DND-41 (cell line): ENCODE measurements at regions not wholly inside any gene's neighbourhood (a gene's known extent, or its start where the extent isn't known, plus 50 kb on each side); places are given as distances from the start of the nearest gene placed in this dataset.

Experiments used
- ATAC-seq: fragments of 200-7000 bp; cut with Tn5 transposase; 3 replicates; pipeline ENCODE4 v1.9.1; 2021; ENCODE audit warnings: low read depth; ENCODE audit not compliant: insufficient read depth
- DNase-seq: peaks from one replicate; pipeline ENCODE4 v3.0.0-alpha.2; 2020
- H2AFZ ChIP-seq: 2 replicates; pipeline ENCODE4 v1.6.0; 2012; ENCODE audit warnings: low read depth, low read length
- H3K27ac ChIP-seq: 2 replicates; pipeline ENCODE4 v1.5.1; 2012; ENCODE audit warnings: low read length, inconsistent platforms
- H3K27me3 ChIP-seq: fragments of 200-600 bp; sonication (generic); 2 replicates; pipeline ENCODE4 v1.6.0; 2012; ENCODE audit warnings: low read length, mild to moderate bottlenecking, inconsistent platforms; ENCODE audit not compliant: insufficient read depth, poor library complexity
- H3K36me3 ChIP-seq: 2 replicates; pipeline ENCODE4 v1.5.1; 2012; ENCODE audit warnings: low read length, inconsistent platforms; ENCODE audit not compliant: insufficient read depth
- H3K4me1 ChIP-seq: 2 replicates; pipeline ENCODE4 v1.5.1; 2012; ENCODE audit warnings: mild to moderate bottlenecking, low read length; ENCODE audit not compliant: insufficient read depth
- H3K4me2 ChIP-seq: 2 replicates; pipeline ENCODE4 v1.6.0; 2012; ENCODE audit warnings: mild to moderate bottlenecking, moderate library complexity, low read length, inconsistent platforms; ENCODE audit not compliant: insufficient read depth
- H3K4me3 ChIP-seq, 2 experiments: fragments of 200-600 bp in 1 of 2; shearing (Covaris generic) in 1 of 2; 2 replicates each; pipeline ENCODE4 v1.5.1; 2012 to 2016; ENCODE audit warnings: inconsistent platforms in 2 of 2, low read length in 2 of 2, mild to moderate bottlenecking in 2 of 2, low read depth in 1 of 2, moderate library complexity in 1 of 2
- H3K79me2 ChIP-seq: 2 replicates; pipeline ENCODE4 v1.6.0; 2012; ENCODE audit warnings: low read length, inconsistent platforms; ENCODE audit not compliant: insufficient read depth
- H3K9ac ChIP-seq: 2 replicates; pipeline ENCODE4 v1.6.0; 2012; ENCODE audit warnings: low read depth, mild to moderate bottlenecking, inconsistent platforms, low read length, moderate library complexity
- H3K9me3 ChIP-seq: 2 replicates; pipeline ENCODE4 v1.5.1; 2012; ENCODE audit warnings: low read length, moderate library complexity, mild to moderate bottlenecking, inconsistent platforms; ENCODE audit not compliant: insufficient read depth, severe bottlenecking
- H4K20me1 ChIP-seq: 2 replicates; pipeline ENCODE4 v1.6.0; 2012; ENCODE audit warnings: low read length; ENCODE audit not compliant: insufficient read depth
- EZH2 ChIP-seq: IDR thresholded peaks from 3 replicates; pipeline ENCODE4 v1.6.1; 2012; ENCODE audit warnings: borderline replicate concordance, low read depth, mild to moderate bottlenecking, moderate library complexity, low read length, inconsistent platforms; ENCODE audit not compliant: severe bottlenecking
- TF ChIP-seq, protein P1 (sequence below): IDR thresholded peaks from 2 replicates; pipeline ENCODE4 v1.5.1; 2012; ENCODE audit warnings: borderline replicate concordance, low read length, moderate library complexity, mild to moderate bottlenecking; ENCODE audit not compliant: poor library complexity, severe bottlenecking; ENCODE audit errors: extremely low read depth

DNA sequence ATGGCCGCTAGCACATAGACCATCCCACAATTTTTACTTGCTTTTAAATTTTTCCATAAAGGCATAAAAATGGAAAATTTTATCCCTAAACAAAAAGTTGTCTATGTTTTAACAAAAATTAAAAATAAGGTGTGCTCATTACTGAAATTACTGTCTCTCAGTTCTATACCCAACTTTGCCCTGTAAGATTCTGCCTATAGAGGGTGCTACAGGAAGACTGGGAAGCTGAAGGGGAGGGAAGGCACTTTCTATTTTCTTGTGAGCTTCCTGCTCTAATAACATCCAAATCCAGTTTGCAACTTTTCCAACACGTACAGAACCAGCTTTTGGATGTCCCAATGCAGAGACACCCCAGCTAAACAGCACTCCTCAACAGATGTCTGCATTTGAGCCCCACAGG, 666.9 kb downstream of the PLCL1 start:
- no peak overlapping the region for H3K9ac ChIP-seq
- H3K27me3 ChIP-seq = no peaks in the 10 kb centered on the region
- H3K36me3 ChIP-seq = no peaks in the 10 kb centered on the region
- H3K4me3 ChIP-seq = no peak overlapping the region
- H4K20me1 ChIP-seq = no peaks in the 10 kb centered on the region
- no peak for TF ChIP-seq EZH2
- TF ChIP-seq, protein P1, sequence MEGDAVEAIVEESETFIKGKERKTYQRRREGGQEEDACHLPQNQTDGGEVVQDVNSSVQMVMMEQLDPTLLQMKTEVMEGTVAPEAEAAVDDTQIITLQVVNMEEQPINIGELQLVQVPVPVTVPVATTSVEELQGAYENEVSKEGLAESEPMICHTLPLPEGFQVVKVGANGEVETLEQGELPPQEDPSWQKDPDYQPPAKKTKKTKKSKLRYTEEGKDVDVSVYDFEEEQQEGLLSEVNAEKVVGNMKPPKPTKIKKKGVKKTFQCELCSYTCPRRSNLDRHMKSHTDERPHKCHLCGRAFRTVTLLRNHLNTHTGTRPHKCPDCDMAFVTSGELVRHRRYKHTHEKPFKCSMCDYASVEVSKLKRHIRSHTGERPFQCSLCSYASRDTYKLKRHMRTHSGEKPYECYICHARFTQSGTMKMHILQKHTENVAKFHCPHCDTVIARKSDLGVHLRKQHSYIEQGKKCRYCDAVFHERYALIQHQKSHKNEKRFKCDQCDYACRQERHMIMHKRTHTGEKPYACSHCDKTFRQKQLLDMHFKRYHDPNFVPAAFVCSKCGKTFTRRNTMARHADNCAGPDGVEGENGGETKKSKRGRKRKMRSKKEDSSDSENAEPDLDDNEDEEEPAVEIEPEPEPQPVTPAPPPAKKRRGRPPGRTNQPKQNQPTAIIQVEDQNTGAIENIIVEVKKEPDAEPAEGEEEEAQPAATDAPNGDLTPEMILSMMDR = peak; percentile 41
- H3K4me2 ChIP-seq = no peak overlapping the region
- no peak overlapping the region for H2AFZ ChIP-seq
- ATAC-seq (no peak), DNase-seq (no peak)
- H3K9me3 ChIP-seq = no peaks in the 10 kb centered on the region
- H3K4me1 ChIP-seq = no peaks in the 10 kb centered on the region
- H3K79me2 ChIP-seq = no peaks in the 10 kb centered on the region
- no peak overlapping the region for H3K27ac ChIP-seq

DNA sequence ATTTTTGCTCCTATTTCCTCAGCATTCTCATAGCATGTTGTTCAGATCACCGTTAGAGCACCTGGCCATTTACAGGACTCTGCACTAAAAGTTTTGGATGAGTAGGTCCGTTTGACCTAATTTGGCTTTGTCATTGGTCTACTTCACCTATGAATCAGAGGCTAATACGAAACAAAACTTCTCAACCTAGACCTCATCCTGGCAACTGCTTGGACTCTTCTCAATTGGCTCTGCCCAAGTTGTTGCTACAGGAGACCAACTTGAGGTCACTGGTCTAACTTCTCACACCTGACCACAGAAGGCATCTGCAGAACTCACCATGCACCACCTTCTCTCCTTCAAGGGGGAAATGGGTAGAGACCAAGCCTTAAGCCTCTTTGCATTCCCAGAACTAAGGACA, 663.7 kb downstream of the PLCL1 start:
- no peak overlapping the region for H3K9ac ChIP-seq
- no peaks in the 10 kb centered on the region for H3K9me3 ChIP-seq
- no peak overlapping the region for H3K4me2 ChIP-seq
- no peak for DNase-seq
- TF ChIP-seq, protein P1 = no peak
- no peak for TF ChIP-seq EZH2
- no peak overlapping the region for H3K4me3 ChIP-seq
- no peaks in the 10 kb centered on the region for H4K20me1 ChIP-seq
- H3K27ac ChIP-seq = no peak overlapping the region
- no peaks in the 10 kb centered on the region for H3K4me1 ChIP-seq
- ATAC-seq = no peak
- H2AFZ ChIP-seq = no peak overlapping the region
- no peaks in the 10 kb centered on the region for H3K36me3 ChIP-seq
- H3K27me3 ChIP-seq = no peaks in the 10 kb centered on the region
- H3K79me2 ChIP-seq = no peaks in the 10 kb centered on the region

DNA sequence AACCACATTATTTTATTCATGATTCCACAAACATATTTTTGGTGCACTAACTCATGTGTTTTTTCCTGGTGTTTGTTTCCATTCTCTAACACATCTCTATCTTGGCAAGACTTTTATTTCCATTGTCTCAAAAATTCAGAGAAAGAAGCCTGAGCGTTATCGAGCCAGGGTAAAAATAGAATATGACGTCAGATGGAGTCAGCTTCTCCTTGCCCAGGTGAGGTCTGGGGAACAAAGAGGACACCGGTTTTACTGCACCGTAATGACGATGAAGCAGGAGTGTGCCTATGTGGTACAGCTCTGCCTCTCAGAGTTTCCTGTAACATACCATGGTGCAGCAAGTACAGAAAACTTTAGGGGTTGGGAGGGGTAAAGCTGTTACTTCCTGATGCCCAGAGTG, 661.6 kb downstream of the PLCL1 start:
- Histone ChIP-seq H3K9me3 (no peaks in the 10 kb centered on the region), H3K36me3 (no peaks in the 10 kb centered on the region), H3K79me2 (no peaks in the 10 kb centered on the region), H3K27me3 (no peaks in the 10 kb centered on the region), H3K4me1 (no peaks in the 10 kb centered on the region), H3K4me3 (no peak overlapping the region), H4K20me1 (no peaks in the 10 kb centered on the region), H2AFZ (no peak overlapping the region), H3K27ac (no peak overlapping the region), H3K4me2 (no peak overlapping the region), H3K9ac (no peak overlapping the region)
- TF ChIP-seq EZH2 = no peak
- DNase-seq (no peak), ATAC-seq (no peak)

DNA sequence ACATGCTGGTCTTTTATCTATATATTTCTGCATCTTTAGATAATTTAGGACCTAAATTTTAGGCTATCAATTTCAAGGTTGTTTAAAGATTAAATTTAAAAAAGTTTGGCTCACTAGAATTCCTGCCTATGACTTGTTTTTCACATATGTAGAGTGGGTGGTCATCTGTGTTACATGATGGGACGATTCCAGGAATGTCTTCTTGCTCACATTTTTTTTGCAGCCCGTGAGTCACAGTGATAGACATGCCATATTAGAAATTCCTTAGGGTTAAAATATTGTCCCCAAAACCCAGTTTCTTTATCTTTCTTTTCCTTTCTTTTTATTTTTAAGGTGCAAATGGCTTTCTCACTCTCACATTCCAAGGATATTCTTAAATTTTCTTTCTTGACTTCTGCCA, 652.0 kb downstream of the PLCL1 start:
- no peaks in the 10 kb centered on the region for H3K27me3 ChIP-seq
- TF ChIP-seq EZH2 = no peak
- TF ChIP-seq, protein P1 = no peak
- H3K36me3 ChIP-seq = no peaks in the 10 kb centered on the region
- H4K20me1 ChIP-seq = no peaks in the 10 kb centered on the region
- H3K9ac ChIP-seq = no peak overlapping the region
- H3K4me1 ChIP-seq = no peaks in the 10 kb centered on the region
- no peak overlapping the region for H3K4me3 ChIP-seq
- no peak overlapping the region for H3K4me2 ChIP-seq
- H3K79me2 ChIP-seq = no peaks in the 10 kb centered on the region
- no peak for ATAC-seq
- DNase-seq = no peak
- no peaks in the 10 kb centered on the region for H3K9me3 ChIP-seq
- no peak overlapping the region for H2AFZ ChIP-seq
- no peak overlapping the region for H3K27ac ChIP-seq
